ENCODE measurements at regions not wholly inside any gene's neighbourhood (a gene's known extent, or its start where the extent isn't known, plus 50 kb on each side); places are given as distances from the start of the nearest gene placed in this dataset.
A peak's percentile ranks its signal among the peaks of the same experiment; 100 is the strongest.

- no peak overlapping the region for H2AFZ ChIP-seq (ENCODE audit: low read depth)
- CTCF ChIA-PET: interaction anchor here (1.2 kb wide), 1 partner anchor 32 kb away, joined by 3 read pairs; no protein-coding TSS in a partner anchor
- no peaks in the 10 kb centered on the region for H3K27me3 ChIP-seq (ENCODE audit: insufficient read depth)
- no peaks in the 10 kb centered on the region for H3K9me3 ChIP-seq
- H3K4me3 ChIP-seq (ENCODE audit: low read depth in 2 of 2, low read length in 1 of 2): no peak overlapping the region
- peaks cover 0 to 18% of the 10 kb centered on the region in 2 experiments; a peak in 2 of 4 replicates for H3K4me1 ChIP-seq (ENCODE audit: control insufficient read depth in 1 of 2, insufficient read depth in 2 of 2, low read depth in 1 of 2, low read length in 1 of 2)
- H3K36me3 ChIP-seq (replicated peaks in 1 of 2; ENCODE audit: control insufficient read depth in 1 of 2, insufficient read depth in 2 of 2, low read length in 1 of 2): no peaks in the 10 kb centered on the region
- peaks cover 23% of the 10 kb centered on the region for H3F3A ChIP-seq (replicated peaks; ENCODE audit: insufficient read depth)
- H4K20me1 ChIP-seq (ENCODE audit: insufficient read depth): no peaks in the 10 kb centered on the region
- H3K27ac ChIP-seq (ENCODE audit: low read depth in 2 of 2, low read length in 1 of 2): no peak overlapping the region
- H3K9me2 ChIP-seq: no peaks in the 10 kb centered on the region
- POLR2A ChIA-PET: no interaction called here
- H3K9ac ChIP-seq: no peak overlapping the region
- no peak overlapping the region for H3K4me2 ChIP-seq
- no peaks in the 10 kb centered on the region for H3K79me2 ChIP-seq (ENCODE audit: insufficient read depth)
- DNase-seq: no peak
- 71% methylated on average over 4 of the region's 4 CpGs for WGBS (ENCODE audit: low lambda C conversion rate)
- TF ChIP-seq GABPA (IDR thresholded peaks at IDR 0.05; ENCODE audit: low read depth): no peak
- TF ChIP-seq SMC3 (IDR thresholded peaks at IDR 0.05; ENCODE audit: low read depth, low read length): no peak
- TF ChIP-seq REST (IDR thresholded peaks at IDR 0.05; ENCODE audit: low read depth, low read length): no peak
- TF ChIP-seq FOXM1 (IDR thresholded peaks at IDR 0.05; ENCODE audit: low read depth): no peak
- no peak for TF ChIP-seq MEF2A (IDR thresholded peaks at IDR 0.05; ENCODE audit: borderline replicate concordance, low read depth)
- peak; percentile 40 for TF ChIP-seq TCF12 (IDR thresholded peaks at IDR 0.05)
- TF ChIP-seq YY1 (IDR thresholded peaks at IDR 0.05; ENCODE audit: low read depth): no peak
- no peak for TF ChIP-seq GATA2 (CRISPR knock-in tag; IDR thresholded peaks at IDR 0.05)
- TF ChIP-seq JUND (IDR thresholded peaks at IDR 0.05): 0 out of 2 replicates have a peak, but pooled peaks have one; percentile 9
- no peak for TF ChIP-seq EP300 (IDR thresholded peaks at IDR 0.05; ENCODE audit: borderline replicate concordance in 1 of 2, low read depth in 1 of 2, low read length in 1 of 2)
- no peak for TF ChIP-seq ELF1 (IDR thresholded peaks at IDR 0.05)
- TF ChIP-seq MXI1 (IDR thresholded peaks at IDR 0.05; ENCODE audit: low read depth, low read length): no peak
- no peak for TF ChIP-seq IRF3 (IDR thresholded peaks at IDR 0.05; ENCODE audit: low read depth, low read length)
- no peak for TF ChIP-seq USF2 (IDR thresholded peaks at IDR 0.05; ENCODE audit: borderline replicate concordance, low read depth, low read length)
- TF ChIP-seq TAF1 (IDR thresholded peaks at IDR 0.05; ENCODE audit: borderline replicate concordance, low read depth, low read length): no peak
- TF ChIP-seq POLR2AphosphoS5 (IDR thresholded peaks at IDR 0.05; ENCODE audit: low read depth, low read length): no peak
- 0 out of 2 replicates have a peak, but pooled peaks have one; percentile 27 for TF ChIP-seq FOSL2 (IDR thresholded peaks at IDR 0.05; ENCODE audit: borderline replicate concordance, low read depth)
- TF ChIP-seq RFX5 (IDR thresholded peaks at IDR 0.05; ENCODE audit: low read length): no peak
- TF ChIP-seq MAX (IDR thresholded peaks at IDR 0.05; ENCODE audit: low read depth): no peak
- no peak for TF ChIP-seq RCOR1 (IDR thresholded peaks at IDR 0.05; ENCODE audit: low read length)
- no peak for TF ChIP-seq SIN3A (IDR thresholded peaks at IDR 0.05; ENCODE audit: borderline replicate concordance, low read depth, low read length)
- TF ChIP-seq EZH2phosphoT487 (IDR thresholded peaks at IDR 0.05; ENCODE audit: borderline replicate concordance, low read depth): no peak
- TF ChIP-seq USF1 (IDR thresholded peaks at IDR 0.05; ENCODE audit: borderline replicate concordance, low read depth): no peak
- TF ChIP-seq RAD21 (IDR thresholded peaks at IDR 0.05; ENCODE audit: low read length): no peak
- no peak for TF ChIP-seq FOXJ3 (CRISPR knock-in tag; IDR thresholded peaks at IDR 0.05)
- no peak for TF ChIP-seq RXRA (IDR thresholded peaks at IDR 0.05; ENCODE audit: borderline replicate concordance, low read depth)
- no peak for TF ChIP-seq NRF1 (IDR thresholded peaks at IDR 0.05; ENCODE audit: low read depth, low read length)
- peak; percentile 54 for TF ChIP-seq PBX3 (IDR thresholded peaks at IDR 0.05)
- TF ChIP-seq TEAD4 (IDR thresholded peaks at IDR 0.05; ENCODE audit: borderline replicate concordance, insufficient read depth): no peak
Measured at GRCh38 chr3:159634483-159634882, 354.2 kb upstream of the IL12A start.
